DMS 273 treated with DMSO at 0.1 percent for 48 hours (cell line): ENCODE measurements at regions not wholly inside any gene's neighbourhood (a gene's known extent, or its start where the extent isn't known, plus 50 kb on each side); places are given as distances from the start of the nearest gene placed in this dataset.

Experiments used
- DNase-seq: peaks from one replicate; lab custom pipeline; 2025; lab: John Stamatoyannopoulos, UW

DNA sequence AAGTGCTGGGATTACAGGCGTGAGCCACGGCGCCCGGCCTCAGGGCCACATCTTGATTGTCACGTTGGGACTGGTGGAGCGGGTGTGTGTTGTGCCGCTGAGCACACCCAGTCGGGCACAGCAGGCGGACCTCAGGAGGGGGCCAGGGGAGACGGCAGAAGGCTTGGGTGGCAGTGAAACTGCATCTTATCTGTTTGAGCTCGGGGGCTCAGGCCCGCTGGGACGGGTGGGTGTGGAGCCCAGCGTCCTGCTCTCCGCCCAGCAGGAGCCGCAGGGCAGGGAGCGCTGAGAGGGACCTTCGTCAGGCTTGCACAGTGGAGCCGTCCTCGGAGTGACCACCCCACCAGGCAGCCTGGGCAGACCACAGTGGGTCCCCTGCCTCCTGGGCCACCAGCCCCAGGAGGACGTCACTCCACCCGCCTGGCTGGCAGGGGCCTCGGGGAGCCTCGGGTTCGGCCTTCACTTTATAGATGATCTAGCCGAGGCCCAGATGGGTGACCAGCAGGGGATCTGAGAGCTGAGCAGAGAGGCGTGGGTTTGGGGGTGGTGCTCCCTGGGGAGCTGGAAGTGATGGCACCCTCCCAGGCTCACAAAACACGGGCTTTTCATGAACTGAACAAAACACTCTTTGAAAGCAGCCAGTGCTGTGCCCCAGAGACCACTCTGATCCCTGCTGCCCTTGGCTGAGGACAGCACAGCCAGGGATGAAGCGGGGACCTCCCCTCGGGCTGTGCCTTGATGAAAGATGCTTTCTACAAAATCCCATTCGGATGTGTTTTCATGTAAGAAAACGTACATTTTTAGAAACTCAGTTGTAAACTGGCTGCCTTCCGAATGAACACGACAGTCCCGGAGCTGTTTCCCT, 181.1 kb downstream of the SEC14L1 start:
- no peak for DNase-seq

DNA sequence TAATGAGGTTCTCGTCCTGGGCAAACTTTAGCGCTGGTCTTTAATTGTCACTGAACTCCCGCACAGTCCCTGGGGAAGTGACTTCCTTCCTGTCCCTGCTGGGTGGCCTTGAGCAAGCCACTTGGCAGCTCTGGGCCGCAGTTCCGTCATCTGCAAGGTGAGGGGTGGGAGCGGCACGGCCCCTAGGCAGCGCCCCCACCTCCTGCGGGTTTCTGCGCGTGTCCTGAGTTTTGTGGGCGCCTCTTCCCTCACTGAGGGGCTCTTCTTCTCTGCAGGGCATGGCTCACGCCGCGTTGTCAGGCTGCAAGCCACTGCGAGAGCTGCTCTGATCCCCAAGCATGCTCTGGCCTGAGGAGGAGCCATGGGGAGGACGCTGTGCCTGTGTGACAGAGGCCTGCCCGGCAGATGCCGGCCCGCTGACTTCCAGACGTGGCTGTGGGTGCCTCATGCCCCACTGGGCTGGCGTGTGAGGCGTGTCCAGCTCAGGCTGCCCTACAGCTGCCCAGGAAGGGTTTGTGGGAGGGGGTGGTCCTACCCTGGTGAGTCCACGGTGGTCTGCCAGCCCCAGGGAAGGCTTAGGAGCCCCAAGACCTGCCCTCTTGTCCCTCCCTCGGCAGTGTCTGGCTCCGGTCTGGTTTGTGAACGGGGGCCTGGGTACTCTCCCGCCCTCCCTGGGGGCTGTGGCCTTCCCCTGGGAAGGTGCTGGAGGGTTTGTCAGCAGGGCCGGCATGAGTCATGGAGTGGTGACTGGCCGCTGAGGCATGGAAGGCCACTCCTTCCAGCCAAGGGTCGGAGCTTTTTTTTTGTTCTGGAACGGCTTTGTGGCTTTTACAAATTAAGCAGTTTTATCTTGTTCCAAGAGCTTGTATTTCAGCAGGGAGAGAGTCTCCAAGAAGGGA, 182.0 kb downstream of the SEC14L1 start:
- DNase-seq, result no peak

GRCh38 chr17:77323413-77324171, 182.8 kb downstream of the SEC14L1 start:
- DNase-seq, result no peak

DNA sequence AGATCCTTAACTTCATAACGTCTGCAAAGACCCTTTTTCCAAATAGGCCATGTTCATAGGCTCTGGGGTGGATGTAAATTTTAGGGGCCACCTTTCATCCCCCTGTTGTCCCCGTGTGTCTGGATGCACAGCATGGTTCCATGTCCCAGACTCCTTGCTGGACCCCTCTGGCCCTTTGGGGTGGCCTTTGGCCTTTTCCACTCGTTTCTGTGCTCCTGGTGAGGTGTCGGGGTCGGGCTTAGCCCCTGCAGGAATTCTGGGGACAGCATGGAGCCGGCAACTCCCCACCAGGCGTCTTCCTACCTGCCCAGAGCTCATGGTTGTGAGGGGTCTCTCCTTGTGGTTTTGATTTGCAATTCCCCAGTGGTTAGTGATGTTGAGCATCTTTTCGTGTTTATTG, 183.5 kb downstream of the SEC14L1 start:
- DNase-seq, result no peak

DNA sequence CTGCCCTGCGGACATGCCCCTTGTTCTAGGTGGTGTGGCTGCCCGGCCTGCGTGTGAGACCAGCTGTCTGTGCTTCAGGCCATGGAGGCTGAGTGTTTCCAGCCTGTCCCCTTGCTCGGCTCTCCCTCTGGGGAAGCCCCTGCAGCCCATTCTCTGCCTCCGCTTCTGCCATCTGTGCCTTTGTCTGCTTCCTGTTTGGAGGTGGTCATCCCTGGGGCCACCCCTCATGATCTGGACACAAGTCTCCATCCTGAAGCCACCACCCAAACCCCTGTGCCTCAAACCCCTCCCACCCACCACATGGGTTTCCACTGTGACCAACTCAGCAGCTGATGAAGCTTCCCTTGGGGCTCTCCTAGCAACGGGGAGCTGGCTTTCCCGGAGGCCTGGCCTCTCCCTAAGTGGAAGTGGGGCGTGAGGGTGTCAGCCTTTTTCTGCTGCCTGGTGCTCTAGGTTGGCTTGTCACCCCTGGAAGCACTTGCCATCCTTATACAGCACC, 184.9 kb downstream of the SEC14L1 start:
- no peak for DNase-seq

DNA sequence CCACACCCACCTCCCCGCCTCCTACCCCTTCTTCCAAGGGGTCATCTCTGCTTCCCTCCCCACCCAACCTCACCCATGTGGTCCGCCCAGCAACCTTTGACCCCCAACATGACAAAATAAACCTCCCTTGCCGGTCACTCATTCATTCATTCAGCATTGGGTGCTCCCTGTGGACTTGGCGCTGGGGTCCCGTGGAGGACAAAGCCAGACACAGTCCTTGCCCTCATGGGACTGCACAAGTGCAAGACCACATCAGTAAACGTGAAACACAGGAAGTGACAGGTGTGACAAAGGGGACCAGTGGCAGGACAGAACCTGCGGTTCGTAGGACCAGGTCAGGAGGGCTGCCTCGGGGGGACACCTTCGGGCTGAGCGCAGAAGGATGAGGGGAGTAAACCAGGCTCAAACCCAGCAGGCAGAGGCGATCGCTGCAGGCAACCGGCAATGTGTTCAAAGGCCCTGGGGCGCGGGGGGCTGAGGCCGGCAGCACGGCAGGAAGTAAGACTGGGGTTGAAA, 185.4 kb downstream of the SEC14L1 start:
- no peak for DNase-seq

DNA sequence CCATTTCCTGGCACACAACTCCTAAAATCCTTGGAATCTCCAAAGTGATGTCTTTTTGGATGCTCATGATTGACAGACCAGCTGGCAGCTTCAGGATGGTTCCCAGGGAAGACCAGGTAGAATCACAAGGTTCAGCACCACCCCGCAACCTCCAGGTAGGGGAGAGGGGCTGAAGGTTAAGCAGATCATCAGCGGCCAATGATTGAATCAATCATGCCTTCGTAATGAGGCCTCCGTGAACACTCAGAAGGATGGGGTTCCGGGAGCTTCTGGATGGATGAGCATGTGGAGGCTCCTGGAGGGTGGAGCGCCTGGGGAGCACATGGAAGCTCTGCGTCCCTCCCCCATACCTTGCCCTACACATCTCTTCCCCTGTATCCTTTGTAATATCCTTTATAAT, 185.9 kb downstream of the SEC14L1 start:
- no peak for DNase-seq

DNA sequence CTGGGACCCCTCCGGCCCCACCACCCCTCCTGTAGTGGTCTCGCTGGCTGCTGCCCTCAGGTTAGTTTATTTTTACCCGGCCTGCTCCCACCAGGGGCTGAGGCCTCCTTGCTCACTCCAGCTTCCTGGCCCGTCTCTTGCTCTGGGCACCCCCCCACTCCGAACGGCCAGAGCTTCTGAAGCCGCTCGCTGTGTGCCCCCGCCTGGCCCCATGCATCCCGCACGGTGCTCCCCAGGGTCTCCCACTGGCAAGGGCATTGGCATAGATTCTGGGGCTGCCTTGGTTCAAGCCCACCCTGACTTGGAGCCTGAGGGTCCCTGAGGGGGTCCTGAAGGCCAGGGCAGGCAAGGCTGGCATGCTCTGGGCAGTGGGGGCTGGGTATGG, 186.4 kb downstream of the SEC14L1 start:
- DNase-seq, result no peak

DNA sequence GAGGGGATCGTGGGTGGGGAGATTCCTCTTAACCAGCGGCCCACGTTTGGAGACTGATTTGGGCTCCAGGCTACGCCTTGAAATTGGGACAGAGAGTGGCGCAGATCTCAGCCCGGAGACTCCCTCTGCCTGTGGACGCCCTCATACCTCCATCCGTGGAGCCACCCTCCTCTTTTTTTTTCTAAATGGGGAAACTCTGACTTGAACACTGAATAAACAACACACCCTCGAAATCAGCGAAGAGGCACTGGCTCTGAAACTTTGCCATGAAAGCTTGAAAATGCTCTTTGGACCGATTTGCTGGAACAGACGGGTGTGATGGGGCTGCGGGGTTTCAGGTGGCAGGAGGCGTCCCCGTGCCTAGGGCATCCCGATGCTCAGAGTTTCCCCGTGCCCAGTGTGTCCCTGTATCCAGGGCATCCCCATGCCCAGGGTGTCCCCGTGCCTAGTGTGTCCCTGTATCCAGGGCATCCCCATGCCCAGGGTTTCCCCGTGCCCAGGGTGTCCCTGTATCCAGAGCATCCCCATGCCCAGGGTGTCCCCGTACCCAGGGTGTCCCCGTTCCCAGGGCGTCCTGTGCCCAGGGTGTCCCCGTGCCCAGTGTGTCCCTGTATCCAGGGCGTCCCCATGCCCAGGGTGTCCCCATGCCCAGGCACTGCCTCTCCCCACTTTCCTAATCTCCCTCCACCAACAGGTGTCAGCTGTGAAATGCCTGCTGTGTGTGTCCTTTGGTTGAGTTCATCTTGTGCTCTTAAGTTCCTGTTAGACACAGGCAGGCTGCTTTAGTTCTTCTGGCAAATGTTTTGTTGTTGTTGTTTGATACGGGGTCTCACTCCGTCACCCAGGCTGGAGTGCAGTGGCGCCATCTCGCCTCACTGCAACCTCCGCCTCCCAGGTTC, 187.0 kb downstream of the SEC14L1 start:
- no peak for DNase-seq

DNA sequence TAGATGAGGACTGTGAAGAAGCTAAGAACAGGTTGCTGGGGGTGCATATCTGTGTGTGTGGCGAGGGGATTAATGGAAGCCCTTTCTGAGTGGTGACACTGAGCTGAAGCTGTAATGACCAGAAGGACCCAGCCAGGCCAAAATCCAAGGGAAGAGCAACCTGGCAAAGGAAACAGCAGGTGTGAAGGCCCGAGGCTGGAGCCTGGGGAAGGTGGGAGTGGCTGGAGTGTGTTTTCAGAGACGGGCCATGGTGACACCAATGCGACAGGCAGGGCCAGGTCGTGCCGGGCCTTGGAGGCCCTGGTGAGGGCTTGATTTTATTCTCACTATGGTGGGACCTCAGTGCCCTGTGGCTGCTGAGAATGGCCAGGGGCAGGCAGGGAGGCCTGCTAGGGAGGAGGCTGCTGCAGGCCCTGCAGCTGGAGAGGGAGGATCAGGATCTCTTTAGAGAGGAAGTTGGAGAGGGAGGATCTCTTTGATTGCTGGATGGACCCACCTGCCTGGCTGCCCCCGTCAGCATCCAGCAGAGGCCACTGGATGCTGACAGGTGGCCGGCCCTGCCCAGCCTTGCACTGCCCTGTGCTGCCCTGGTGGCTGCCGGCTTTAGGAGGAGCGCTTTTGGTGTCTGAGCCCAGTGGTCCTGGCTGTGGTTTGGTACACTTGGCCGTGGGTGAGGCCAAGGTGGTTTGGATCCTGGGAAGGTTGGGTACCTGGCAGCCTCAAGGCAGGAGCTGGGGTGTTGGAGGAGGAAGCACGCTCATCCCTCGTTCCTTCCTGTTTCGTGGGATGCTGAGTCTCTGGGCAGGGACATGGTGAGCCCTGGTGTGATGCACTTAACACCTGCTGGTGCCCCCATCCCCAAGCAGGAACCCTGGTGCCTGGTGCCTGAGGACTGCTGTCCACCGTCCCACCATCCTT, 188.3 kb downstream of the SEC14L1 start:
- no peak for DNase-seq

DNA sequence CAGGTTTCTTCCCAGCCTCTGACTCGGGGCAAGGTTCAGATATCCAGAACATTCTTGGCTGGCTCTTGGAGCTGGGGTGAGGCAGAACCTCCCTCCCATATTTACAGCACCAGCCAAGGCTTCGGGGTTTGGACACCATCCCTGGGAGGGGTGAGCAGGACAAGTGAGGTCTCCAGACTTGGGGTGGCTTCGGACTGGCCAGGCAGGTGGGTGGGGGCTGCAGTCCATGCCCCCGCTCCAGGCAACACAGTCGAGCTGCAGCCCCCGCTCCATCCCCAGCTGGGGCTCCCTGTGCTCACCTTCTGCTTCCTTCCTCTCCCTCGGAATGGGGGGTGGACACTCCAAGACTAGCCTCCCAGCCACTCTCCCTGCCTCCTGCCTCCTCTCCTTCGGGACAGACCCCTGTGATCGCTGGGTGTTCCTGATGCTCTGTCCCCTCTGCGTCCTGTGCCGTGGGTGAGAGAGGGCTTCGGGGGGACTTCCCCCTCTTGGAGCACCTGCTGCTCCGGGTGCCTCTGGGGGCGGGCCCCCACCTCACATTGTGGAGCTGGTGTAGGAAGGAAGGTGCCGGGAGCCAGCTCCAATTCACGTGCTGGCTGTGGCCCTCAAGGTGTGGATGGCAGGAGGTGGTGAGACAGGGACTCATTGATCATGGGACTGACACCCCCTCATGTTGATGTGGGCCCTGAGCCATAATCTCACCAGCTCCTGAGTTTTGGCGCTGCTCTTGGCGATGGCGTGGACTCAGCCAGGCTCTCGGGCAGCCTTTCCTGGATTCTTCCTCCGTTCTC, 189.2 kb downstream of the SEC14L1 start:
- no peak for DNase-seq

- no peak for DNase-seq
Measured at GRCh38 chr17:77330602-77331081, 189.9 kb downstream of the SEC14L1 start.

- peak; percentile 64 for DNase-seq
Measured at GRCh38 chr17:77331301-77331864, 190.6 kb downstream of the SEC14L1 start.

DNA sequence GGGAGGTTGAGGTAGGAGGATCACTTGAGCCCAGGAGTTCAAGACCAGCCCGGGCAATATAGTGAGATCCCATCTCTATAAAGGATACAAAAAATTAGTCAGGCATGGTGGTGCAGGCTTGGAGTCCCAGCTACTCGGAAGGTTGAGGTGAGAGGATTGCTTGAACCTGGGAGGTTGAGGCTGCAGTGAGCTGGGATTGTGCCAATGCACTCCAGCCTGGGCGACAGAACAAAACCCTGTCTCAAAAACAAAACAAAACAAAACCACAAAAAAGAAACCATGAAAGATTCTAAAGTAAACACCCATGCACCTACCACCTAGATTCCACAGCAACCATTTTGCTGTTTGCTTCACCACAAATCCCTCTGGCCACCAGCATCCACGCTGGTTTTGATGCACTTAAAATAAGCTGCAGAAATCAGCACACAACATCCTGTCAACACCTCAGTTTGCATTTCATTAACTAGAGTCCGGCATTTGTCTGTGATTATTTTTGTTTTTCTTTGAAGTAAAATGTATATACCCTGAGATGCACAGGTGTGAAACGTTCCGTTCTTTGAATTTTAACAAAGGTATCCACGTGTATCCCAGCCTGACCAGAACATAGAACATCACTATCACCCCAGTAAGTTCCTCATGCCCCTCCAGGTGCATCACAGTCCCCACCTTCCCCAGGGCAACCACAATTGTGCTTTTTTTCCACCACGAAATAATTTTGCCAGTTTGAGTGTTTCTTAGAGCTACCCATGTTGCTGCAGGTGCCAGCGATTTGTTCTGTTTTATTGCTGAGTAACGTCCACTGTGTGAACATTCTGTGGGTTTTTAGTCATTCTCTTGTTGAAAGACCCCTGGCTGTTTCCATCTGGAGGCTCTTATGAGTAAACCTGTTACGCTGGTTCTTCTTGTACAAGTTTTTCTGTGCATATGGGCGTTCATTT, 191.5 kb downstream of the SEC14L1 start:
- no peak for DNase-seq

DNA sequence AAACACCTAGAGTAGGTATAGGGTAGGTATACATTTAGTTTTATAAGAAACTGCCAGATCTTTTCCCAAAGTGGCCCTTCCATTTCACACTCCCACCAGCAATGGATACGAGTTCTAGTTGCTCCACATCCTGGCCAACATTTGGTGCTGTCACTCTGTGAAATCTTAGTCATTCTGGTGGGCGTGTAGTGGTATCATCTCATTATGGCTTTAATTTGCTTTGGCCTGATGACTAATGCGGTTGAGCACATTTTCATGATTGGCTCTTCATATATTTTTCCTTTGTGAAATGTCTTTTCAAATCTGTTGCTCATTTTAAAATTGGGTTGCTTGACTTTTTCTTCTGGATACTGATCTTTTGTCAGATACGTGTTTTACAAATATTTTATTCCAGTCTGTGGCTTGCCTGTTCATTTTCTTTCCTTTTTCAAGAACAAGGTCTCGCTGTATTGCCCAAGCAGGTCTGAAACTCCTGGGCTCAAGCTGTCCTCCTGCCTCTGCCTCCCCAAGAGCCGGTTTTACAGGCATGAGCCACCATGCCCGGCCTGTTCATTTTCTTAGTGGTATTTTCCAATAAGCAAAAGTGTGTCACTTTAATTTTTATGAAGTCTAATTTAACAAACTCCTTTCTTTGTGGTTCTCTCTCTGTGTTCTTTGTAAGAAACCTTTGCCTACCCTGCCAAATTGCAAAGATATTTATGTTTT, 192.4 kb downstream of the SEC14L1 start:
- no peak for DNase-seq

- DNase-seq, result no peak
Measured at GRCh38 chr17:77337150-77337549, 196.4 kb downstream of the SEC14L1 start.
